Muscle of leg (tissue), 3 donors: ENCODE measurements at regions not wholly inside any gene's neighbourhood (a gene's known extent, or its start where the extent isn't known, plus 50 kb on each side); places are given as distances from the start of the nearest gene placed in this dataset.
A peak's percentile ranks its signal among the peaks of the same experiment; 100 is the strongest.

Experiments used
- DNase-seq: peaks from one replicate; pipeline ENCODE4 v3.0.0; 2013
- H3K27ac ChIP-seq: one replicate; pipeline ENCODE4 v1.5.1; 2013; ENCODE audit warnings: mild to moderate bottlenecking, low read length, control low read depth
- H3K27me3 ChIP-seq: one replicate; pipeline ENCODE4 v1.6.1; 2013; ENCODE audit warnings: low read length; ENCODE audit not compliant: control insufficient read depth, insufficient read depth
- H3K36me3 ChIP-seq: one replicate; pipeline ENCODE4 v1.6.1; 2013; ENCODE audit warnings: low read length; ENCODE audit not compliant: control insufficient read depth, insufficient read depth
- H3K4me1 ChIP-seq: one replicate; pipeline ENCODE4 v1.6.1; 2013; ENCODE audit warnings: low read length; ENCODE audit not compliant: control insufficient read depth, insufficient read depth
- H3K4me3 ChIP-seq: one replicate; pipeline ENCODE4 v1.5.1; 2013; ENCODE audit warnings: low read length, control low read depth
- H3K9me3 ChIP-seq: replicated peaks from 2 replicates; pipeline ENCODE4 v1.6.1; 2013; ENCODE audit warnings: low read depth, low read length; ENCODE audit not compliant: control insufficient read depth
- WGBS: methylation state at CpG from one replicate; pipeline ENCODE4 v1.1.5; 2013; ENCODE audit warnings: missing lambda C conversion rate; ENCODE audit not compliant: insufficient coverage; 5-methylcytosine and 5-hydroxymethylcytosine counted together

GRCh38 chr6:48016020-48016755 lies 94.8 kb downstream of the PTCHD4 start:
- Histone ChIP-seq H3K27ac (no peak overlapping the region), H3K9me3 (no peaks in the 10 kb centered on the region), H3K4me1 (no peaks in the 10 kb centered on the region), H3K27me3 (no peaks in the 10 kb centered on the region), H3K36me3 (no peaks in the 10 kb centered on the region), H3K4me3 (no peak overlapping the region)
- WGBS: no CpG with 5 or more reads among the region's 5 CpGs
- DNase-seq: no peak

DNA sequence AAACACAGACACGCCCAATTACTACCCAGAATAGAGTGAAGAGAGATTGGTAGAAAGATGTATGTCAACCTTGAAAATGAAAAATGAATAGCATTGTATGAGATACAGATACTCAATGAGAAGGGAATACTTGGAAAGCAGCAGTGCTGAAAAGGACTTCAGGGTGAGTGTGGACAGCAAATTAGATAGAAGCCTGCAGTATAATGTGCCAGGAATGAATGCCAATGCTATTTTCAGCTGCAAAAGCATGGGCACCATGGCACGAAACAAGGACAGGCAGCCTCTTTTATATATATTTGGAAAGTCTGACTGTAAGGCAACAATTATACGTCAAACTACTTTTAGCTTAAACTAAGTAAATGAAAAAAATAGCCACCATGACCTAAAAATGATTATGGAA lies 118.2 kb downstream of the PTCHD4 start:
- Histone ChIP-seq H3K9me3 (no peaks in the 10 kb centered on the region), H3K4me1 (no peaks in the 10 kb centered on the region), H3K27ac (no peak overlapping the region), H3K27me3 (no peaks in the 10 kb centered on the region), H3K4me3 (no peak overlapping the region), H3K36me3 (no peaks in the 10 kb centered on the region)
- no CpG with 5 or more reads among the region's 3 CpGs for WGBS
- peak; percentile 3 for DNase-seq

DNA sequence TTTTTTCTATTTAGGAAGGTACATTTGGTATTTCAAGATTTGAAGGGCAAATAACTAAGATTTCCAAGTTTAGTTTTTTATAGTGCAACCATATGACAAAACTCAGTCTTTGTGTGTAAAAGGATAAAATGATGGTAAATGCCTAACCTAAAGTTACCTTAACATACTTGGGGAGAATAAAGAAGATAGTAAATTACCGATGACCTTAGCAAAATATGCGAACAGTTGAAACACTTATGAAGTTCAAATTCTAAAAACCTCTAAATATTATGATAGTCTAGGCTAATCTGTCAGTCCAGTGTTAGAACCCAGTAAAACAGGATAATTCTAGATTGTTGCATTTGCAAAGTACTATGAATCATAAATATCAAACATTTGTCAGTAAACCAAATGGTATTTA lies 127.5 kb downstream of the PTCHD4 start:
- Histone ChIP-seq H3K4me1 (no peaks in the 10 kb centered on the region), H3K27ac (no peak overlapping the region), H3K9me3 (no peaks in the 10 kb centered on the region), H3K27me3 (no peaks in the 10 kb centered on the region), H3K4me3 (no peak overlapping the region), H3K36me3 (no peaks in the 10 kb centered on the region)
- WGBS: no CpG with 5 or more reads among the region's 2 CpGs
- no peak for DNase-seq

- Histone ChIP-seq H3K27ac (no peak overlapping the region), H3K4me1 (no peaks in the 10 kb centered on the region), H3K36me3 (no peaks in the 10 kb centered on the region), H3K4me3 (no peak overlapping the region), H3K9me3 (no peaks in the 10 kb centered on the region), H3K27me3 (no peaks in the 10 kb centered on the region)
- no peak for DNase-seq
These were observed 133.7 kb downstream of the PTCHD4 start for GRCh38 chr6:47977314-47977713.

DNA sequence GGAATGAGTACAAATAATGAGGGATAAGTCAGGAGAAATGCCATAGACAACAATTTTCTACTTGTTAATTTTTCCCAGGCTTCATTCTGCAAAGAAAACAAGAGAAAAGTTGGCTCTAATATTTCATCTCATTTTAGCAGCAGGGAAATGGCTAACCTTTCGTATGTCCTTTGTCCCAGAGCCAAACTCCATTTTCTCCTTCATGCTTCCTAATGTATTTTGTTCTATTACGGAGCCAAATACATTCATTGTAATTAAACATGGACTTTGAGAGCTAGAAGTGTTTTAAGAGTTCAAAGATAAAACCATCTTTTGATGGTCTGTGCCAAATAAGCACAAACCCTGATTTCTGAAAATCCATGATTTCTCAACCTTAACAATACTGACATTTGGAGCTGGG lies 136.9 kb downstream of the PTCHD4 start:
- Histone ChIP-seq H3K9me3 (no peaks in the 10 kb centered on the region), H3K4me3 (no peak overlapping the region), H3K27ac (no peak overlapping the region), H3K36me3 (no peaks in the 10 kb centered on the region), H3K4me1 (no peaks in the 10 kb centered on the region), H3K27me3 (no peaks in the 10 kb centered on the region)
- DNase-seq: peak; percentile 67
- no CpG with 5 or more reads among the region's 2 CpGs for WGBS

GRCh38 chr6:47970826-47971225 lies 140.2 kb downstream of the PTCHD4 start:
- no peaks in the 10 kb centered on the region for H3K27me3 ChIP-seq
- H3K4me3 ChIP-seq: no peak overlapping the region
- peaks cover 3% of the 10 kb centered on the region for H3K9me3 ChIP-seq
- H3K4me1 ChIP-seq: no peaks in the 10 kb centered on the region
- no peak for DNase-seq
- H3K27ac ChIP-seq: no peak overlapping the region
- 100% methylated on average over 1 of the region's 3 CpGs for WGBS
- no peaks in the 10 kb centered on the region for H3K36me3 ChIP-seq

- peak; percentile 27 for DNase-seq
These were observed 143.2 kb downstream of the PTCHD4 start for GRCh38 chr6:47967843-47968242.

DNA sequence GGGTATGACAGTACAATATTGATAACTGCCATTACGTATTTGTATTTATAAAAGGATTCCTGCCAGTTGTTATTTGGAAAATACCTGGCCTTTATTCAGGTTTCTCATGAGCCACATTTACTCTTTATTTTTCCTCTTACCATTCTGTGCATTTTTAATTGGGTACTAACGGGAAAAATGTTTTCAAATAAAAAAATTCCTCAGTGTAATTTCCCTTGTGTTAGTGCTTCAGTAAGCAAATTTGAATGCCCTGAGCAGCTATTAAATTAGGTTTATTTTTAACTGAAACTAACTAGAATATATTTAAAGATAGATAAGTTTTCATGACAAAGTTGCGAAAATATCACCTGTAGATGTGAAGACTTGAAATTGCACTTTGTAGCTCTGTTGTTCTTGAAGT lies 146.0 kb downstream of the PTCHD4 start:
- WGBS: no CpG with 5 or more reads among the region's 3 CpGs
- H3K4me1 ChIP-seq: no peaks in the 10 kb centered on the region
- DNase-seq: no peak
- H3K27ac ChIP-seq: no peak overlapping the region
- H3K36me3 ChIP-seq: no peaks in the 10 kb centered on the region
- H3K4me3 ChIP-seq: no peak overlapping the region
- H3K27me3 ChIP-seq: no peaks in the 10 kb centered on the region
- H3K9me3 ChIP-seq: peaks cover 3% of the 10 kb centered on the region

More at GRCh38 chr6:47967843-47968242, 143.2 kb downstream of the PTCHD4 start:
- no peaks in the 10 kb centered on the region for H3K27me3 ChIP-seq
- H3K36me3 ChIP-seq: no peaks in the 10 kb centered on the region
- H3K4me1 ChIP-seq: no peaks in the 10 kb centered on the region
- H3K27ac ChIP-seq: no peak overlapping the region
- no peak overlapping the region for H3K4me3 ChIP-seq
- H3K9me3 ChIP-seq: peaks cover 3% of the 10 kb centered on the region
- 88% methylated on average over 1 of the region's 2 CpGs for WGBS

- Histone ChIP-seq H3K27me3 (no peaks in the 10 kb centered on the region), H3K9me3 (peaks cover 3% of the 10 kb centered on the region), H3K27ac (no peak overlapping the region), H3K4me1 (no peaks in the 10 kb centered on the region), H3K36me3 (no peaks in the 10 kb centered on the region), H3K4me3 (no peak overlapping the region)
- no CpG with 5 or more reads among the region's 2 CpGs for WGBS
- no peak for DNase-seq
These were observed 158.4 kb downstream of the PTCHD4 start for GRCh38 chr6:47952640-47953039.

- no peak overlapping the region for H3K27ac ChIP-seq
- DNase-seq: no peak
- WGBS: no CpG with 5 or more reads among the region's 4 CpGs
These were observed 163.0 kb downstream of the OPN5 start for GRCh38 chr6:47944846-47945245.

DNA sequence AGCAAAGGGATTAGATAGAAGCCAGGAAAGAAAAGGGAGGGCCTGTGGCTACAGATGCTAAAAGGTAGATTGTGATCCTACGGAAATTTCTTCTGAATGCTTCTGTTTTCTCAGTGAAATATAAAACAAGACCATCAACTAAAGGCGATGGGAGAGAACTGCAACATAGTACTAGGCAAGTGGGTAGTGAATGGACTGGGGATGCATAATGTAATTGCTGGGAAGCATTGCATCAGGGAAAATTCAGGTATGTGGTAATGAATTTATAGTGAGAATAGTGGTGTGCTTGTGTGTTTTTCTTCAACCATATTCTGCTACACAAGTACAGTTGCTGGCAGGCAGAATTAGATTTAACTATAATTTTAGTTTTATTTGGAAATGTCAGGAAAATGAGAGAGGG lies 156.6 kb downstream of the OPN5 start:
- WGBS: 80% methylated on average over 1 of the region's 2 CpGs
- no peaks in the 10 kb centered on the region for H3K4me1 ChIP-seq
- H3K9me3 ChIP-seq: no peaks in the 10 kb centered on the region
- no peak overlapping the region for H3K27ac ChIP-seq
- no peaks in the 10 kb centered on the region for H3K36me3 ChIP-seq
- H3K4me3 ChIP-seq: no peak overlapping the region
- no peaks in the 10 kb centered on the region for H3K27me3 ChIP-seq
- no peak for DNase-seq

More at GRCh38 chr6:47944846-47945245, 163.0 kb downstream of the OPN5 start:
- Histone ChIP-seq H3K4me3 (no peak overlapping the region), H3K27me3 (no peaks in the 10 kb centered on the region), H3K36me3 (no peaks in the 10 kb centered on the region), H3K4me1 (no peaks in the 10 kb centered on the region), H3K9me3 (peaks cover 3% of the 10 kb centered on the region)
